GM18873 (cell line): ENCODE measurements at regions not wholly inside any gene's neighbourhood (a gene's known extent, or its start where the extent isn't known, plus 50 kb on each side); places are given as distances from the start of the nearest gene placed in this dataset.
"Not testable (repeated sequence)": the region's sequence is repeated elsewhere in the genome, so short reads cannot be mapped to it uniquely, and the experiment has no call there.

Experiments used
- ATAC-seq: cut with Tn5 transposase; IDR thresholded peaks from one replicate; pipeline ENCODE4 v1.9.1; 2021; ENCODE audit warnings: mild to moderate bottlenecking, moderate library complexity, moderate number of reproducible peaks; ENCODE audit not compliant: unreplicated experiment, low FRiP score

DNA sequence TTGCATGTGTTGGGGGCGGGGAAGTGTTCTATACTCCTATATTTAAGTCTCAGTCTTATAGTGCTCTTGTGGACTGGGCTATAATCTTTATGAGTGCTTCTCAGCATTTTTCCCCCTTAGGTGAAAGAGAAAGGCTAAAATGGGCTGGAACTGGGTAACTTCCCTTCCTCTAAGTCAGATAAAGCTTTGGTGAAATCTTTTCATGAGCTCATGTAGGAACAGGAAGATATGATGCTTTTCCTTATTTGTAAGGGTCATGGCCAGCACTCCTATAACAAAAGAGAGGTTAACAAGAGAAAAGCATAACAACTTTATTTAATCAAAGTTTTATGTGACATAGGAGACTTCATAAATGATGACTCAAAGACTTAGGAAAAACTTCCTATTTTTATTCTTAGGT is 841.5 kb downstream of the SLC16A7 start:
- no peak for ATAC-seq

DNA sequence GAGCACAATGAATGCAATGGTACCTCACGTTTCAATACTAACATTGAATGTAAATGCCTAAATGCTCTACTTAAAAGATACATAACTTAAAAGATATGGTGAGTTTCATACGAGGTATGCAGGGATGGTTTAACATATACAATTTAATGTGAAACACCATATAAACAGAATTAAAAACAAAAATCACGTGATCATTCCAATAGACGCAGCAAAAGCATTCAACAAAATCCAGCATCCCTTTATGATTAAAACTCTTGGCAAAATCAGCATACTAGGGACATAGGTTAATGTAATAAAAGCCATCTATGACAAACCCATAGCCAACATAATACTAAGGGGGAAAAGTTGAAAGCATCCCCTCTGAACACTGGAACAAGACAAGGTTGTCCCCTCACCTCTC is 845.7 kb downstream of the SLC16A7 start:
- ATAC-seq = no peak

DNA sequence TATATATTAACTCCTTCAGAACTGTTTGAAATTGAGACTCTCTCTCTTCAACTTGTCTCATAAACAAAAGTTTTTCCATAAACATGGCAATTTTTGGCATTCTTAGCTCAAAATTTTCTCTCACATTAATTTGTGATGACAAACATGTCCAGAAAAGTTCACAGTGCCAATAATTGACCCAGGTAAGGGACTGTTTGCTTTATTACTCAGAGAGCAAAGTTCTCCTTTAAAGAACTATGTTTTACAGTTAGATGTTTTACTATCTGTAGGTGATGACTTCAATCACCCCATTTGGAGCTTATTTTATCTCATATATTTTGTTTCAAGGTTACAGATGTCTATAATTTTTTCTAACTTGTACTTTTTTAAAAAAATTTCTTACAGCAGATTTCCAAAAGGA is 855.6 kb downstream of the SLC16A7 start:
- no peak for ATAC-seq

DNA sequence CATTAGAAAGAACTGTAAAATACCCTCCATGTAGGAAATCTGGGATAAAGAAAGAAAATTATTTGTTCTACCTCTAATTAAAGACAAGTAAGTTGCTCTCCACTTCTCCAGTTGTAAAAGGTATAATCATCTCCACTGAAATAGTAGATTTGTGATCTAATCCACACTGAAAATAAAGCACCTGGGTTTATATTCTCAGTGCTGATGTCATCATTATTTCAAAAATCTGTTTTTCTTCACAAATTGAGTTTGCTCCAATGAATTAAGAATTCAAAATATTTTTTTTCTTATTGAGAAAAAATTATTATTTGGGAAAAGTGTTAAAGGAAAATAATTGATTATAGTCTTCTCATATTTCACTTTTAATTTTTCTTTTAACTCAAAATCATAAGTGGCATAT is 869.2 kb downstream of the SLC16A7 start:
- no peak for ATAC-seq

DNA sequence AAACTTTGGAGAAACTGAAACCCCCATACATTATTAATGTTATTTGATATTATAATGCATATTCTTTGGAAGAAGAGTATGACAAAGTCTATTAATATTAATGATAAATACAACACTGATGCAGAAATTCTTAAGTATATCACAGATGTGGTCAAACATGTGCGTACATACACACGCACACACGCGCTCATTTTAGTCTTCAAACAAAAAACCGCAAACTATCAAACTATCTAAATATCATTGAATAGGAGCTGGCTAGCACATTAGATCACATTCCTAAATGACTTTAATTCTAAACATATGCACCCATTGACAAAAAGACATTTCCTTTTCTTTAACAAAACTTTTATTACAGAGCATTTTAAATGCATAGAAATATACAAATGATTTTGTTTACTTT is 872.7 kb downstream of the SLC16A7 start:
- no peak for ATAC-seq

DNA sequence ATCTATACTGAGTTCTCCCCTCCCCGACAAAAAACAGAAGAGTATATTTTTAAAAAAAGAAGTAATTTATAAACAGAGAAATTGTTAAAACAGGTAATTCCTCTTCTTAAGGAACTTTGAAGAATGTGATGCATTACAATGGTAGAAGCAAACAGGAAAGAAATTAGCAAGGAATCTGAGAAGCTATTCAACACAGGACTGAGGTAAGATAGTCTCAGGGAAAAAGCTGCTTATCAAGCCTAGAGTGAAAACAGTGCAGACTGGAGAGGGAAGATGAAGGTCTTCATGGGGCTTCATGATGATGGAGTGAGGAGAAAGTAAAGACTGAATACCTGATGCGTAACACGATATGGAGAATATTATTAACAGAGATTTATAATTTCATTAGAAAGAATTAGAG is 880.0 kb downstream of the SLC16A7 start:
- no peak for ATAC-seq

DNA sequence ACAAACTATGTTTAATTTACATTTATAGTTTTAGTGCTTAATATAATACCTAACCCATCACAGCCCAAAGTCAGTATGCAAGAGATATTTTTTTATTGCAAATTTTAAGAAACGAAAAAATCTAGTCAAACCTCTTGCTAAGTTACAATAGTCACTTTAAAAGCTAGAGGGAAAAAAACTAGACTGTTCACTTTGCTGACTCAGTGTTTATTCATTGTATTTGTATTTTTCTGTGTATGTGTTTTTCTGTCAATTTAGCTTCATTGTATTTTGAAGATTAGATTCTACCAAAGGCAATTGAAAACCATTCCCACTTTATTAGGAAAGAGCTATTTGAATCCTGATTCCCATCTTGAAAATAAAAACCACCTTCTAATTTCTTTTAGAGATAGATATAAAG is 891.5 kb downstream of the SLC16A7 start:
- ATAC-seq = no peak

DNA sequence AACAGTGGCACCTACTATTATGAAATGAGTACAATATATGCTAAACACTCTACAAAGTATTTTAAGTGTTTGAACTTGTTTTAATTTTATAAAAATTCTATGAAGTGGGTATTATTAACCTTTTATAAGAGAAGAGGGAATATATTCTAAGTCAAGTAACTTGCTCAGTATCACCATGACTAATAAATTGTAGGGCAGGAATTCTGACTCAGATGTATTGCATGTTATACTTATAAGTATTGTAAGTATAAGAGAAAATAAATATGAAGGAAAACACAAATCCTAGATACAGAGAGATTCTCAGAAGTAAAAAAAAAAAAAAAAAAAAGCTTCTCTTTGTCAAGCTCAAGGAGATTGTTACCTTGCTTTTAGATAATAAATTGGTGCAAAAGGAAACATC is 893.2 kb downstream of the SLC16A7 start:
- ATAC-seq = no peak

DNA sequence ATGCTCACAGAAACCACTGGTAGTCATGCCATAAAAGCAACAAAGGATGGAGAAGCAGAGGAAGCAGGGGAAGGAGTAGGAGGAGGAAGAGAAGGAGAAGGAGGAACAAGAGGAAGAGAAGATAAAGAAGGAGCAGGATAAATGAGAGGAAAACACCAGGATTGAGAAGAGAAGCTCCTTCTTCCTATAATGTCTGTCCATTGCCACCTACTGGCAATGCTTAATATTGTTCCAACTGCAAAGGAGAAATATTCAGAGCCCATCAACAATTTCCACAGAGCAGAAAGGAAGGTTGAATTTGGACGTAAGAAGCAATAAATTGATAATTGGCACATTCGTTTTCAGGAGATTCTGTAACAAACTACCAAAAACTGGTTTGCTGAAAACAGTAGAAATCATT is 898.4 kb downstream of the SLC16A7 start:
- no peak for ATAC-seq

DNA sequence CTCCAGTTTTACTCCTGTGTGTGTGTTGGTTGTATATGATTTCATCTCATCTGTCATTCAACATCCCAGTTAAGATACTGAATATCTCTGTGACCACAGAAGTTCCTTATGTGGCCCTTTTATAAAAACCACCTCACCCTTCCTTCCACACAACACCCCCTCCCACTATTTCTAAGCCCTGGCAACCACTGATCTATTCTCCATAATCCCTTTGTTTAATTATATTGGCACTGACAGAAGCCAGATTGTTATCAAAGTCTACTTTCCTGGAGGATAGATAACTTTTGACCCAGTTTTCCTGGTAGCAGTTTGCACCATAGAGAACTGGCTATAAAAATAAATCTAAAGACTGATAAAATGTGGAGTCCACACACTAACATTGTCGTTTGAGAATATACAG is 902.8 kb downstream of the SLC16A7 start:
- ATAC-seq = no peak

DNA sequence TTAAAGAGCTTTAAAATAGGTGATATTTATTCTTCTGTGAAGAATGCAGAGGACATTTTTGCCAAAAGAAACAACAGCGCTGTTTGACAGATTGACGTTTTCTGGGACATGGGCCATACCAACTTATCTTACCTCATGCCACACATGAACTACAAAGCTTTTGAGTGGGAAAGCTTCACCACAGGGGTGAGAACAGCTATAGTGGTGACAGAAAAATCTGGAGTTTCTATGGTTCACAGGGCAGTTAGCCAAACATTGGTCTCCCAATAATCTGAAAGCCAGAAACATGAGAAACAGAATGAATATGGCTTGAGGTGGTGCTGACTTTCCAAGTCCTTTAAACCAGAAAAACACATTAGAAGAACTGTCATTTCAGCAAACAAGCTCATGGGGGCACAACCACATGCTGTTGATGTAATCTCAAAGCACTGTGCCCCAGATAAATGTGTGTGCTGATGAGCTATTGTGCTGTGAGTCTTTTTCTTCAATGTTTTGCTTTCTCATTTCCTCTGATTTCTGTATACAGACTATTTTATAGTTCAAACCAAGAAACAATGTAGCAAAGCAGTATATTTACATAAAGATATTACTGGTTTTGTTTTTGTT is 905.4 kb downstream of the SLC16A7 start:
- no peak for ATAC-seq

DNA sequence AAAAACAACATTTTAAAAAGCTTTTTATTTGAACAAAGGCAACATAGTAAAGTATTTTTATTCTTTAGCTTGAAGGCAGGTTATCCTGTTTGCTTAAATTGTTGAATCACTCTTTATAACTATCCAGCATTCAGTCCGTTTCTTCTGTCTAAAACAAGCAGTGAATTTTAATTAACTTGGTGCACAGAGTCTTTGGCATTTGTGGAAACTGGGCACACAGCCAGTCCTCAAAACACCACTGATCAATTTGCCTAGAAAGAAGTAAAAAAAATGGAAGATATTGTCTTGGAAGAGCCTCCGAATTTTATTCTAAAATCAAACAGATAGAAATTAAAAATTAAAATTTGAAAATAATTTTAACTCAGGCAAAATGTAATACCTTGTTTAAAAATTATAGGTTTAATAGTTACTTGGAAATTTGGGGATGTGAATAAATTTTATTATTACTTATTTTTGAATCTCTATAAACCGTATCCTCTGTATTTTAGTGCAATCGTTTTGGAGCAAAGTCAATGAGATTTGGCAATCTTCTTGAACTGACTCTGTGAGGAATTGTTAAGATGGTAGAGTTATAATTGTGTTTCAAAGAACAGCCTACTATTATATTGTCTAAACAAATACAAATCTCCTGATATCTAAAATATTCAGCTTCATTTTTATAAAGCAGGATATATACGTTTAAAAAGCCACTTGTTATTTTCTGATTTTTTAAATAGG is 927.0 kb downstream of the SLC16A7 start:
- ATAC-seq = no peak

DNA sequence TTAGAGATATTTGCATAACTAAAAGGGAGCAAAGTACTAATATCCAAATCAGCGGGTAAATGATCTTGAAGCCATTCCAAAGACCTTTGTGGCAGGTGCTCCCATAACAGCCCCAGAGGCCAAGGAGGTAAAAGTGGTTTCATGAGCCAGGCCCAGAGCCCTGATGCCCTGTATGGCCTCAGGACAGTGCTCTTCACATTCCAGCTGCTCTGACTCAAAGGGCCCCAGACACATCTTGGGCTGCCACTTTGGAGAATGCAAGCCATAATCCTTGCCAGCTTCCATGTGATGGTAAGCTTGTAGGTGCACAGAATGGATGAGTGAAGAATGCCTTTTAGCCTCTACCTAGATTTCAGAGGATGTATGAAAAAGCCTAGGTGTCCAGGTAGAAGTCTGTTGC is 933.4 kb downstream of the SLC16A7 start:
- ATAC-seq = no peak

DNA sequence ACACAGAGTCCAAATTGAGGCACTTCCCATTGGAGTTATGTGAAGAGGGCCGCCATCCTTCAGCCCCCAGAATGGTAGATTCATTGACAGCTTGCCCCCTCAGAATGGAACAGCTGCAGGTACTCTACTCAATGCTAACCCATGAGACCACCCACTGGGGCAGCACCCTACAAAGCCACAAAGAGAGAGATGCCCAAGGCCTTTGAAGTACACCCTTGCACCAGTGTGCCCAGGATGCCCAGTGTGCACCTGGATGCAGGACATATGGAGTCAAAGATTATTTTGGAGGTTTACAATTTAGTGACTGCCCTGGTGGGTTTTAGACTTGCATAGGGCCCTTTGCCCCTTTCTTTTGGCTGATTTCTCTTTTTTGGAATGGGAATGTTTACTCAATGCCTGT is 933.9 kb downstream of the SLC16A7 start:
- no peak for ATAC-seq

DNA sequence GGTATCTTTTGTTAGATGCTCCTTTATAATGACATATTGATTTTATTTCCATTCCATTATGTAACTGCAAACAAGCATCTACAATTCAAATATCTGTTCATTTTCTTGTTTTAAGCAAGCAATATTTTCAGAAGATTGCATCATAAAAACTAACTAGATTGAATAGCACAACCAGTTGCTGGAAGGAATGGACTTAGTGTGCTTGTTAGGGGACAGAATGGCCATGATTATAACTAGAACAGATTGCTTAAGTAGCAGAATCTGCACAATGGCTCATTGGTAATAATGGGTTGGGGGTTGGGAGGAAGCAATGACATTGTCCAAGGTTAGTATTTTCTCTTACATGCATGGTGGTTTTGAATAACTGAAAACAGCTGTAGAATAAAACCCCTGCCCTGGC is 939.5 kb downstream of the SLC16A7 start:
- ATAC-seq = no peak

DNA sequence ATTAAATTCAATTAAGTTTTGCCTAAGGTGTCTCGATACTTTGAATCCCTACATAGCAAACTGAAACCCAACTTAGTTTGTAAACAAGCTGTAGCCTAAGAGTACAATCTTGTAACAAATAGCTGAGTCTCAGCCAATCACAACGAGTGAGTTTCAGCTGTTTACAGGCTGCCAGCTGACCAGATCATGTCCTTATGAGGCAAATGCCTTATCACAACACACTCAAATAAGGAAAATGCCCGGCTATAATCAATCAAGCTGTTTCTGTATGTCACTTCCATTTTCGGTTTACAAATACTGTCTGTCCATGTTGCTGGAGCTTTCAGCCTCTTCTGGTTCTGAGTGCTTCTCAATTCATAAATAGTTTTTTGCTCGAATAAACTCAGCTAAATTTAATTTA is 943.8 kb downstream of the SLC16A7 start:
- ATAC-seq = no peak

DNA sequence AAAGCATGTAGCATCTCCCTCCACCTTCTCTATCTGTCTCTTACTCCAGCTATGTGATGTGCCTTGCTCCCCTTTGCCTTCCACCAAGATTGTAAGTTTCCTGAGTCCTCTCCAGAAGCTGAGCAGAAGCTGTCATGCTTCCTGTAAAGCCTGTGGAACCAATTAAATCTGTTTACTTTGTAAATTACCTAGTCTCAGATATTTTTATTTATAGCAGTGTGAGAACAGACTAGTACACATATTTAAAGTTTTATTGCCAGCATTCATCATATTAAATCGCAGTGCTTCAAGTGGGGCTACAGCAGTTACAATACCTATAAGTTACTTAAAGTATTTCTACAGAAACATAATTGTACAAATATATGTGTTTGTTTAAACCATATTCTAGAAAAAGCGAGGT is 973.1 kb downstream of the SLC16A7 start:
- ATAC-seq = no peak

DNA sequence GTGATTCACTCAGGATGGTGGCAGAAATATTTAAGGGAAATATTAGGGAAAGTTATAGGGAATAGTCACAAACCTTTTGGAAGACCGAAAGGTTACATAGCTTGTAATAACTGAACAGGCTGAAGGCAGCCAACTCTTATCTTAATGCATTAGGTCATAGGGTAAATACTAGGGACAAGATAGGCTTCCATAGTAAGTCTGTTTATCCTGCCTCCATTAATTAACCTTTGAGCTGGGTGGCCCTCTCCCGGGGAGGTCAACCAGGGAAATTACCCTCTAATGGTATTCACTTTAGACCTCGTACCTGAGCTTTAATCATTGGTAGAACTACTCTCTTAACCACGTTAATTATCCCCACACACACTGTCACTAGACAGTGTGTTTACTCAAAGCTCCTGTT is 981.8 kb downstream of the SLC16A7 start:
- no peak for ATAC-seq

DNA sequence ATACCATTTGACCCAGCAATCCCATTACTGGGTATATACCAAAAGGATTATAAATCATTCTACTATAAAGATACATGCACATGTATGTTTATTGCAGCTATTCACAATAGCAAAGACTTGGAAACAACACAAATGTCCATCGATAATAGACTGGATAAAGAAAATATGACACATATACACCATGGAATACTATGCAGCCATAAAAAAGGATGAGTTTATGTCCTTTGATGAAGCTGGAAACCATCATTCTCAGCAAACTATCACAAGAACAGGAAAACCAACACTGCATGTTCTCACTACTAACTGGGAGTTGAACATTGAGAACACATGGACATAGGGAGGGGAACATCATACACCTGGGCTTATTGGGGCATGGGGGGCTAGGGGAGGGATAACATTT is 991.8 kb downstream of the SLC16A7 start:
- ATAC-seq = not testable (repeated sequence)

DNA sequence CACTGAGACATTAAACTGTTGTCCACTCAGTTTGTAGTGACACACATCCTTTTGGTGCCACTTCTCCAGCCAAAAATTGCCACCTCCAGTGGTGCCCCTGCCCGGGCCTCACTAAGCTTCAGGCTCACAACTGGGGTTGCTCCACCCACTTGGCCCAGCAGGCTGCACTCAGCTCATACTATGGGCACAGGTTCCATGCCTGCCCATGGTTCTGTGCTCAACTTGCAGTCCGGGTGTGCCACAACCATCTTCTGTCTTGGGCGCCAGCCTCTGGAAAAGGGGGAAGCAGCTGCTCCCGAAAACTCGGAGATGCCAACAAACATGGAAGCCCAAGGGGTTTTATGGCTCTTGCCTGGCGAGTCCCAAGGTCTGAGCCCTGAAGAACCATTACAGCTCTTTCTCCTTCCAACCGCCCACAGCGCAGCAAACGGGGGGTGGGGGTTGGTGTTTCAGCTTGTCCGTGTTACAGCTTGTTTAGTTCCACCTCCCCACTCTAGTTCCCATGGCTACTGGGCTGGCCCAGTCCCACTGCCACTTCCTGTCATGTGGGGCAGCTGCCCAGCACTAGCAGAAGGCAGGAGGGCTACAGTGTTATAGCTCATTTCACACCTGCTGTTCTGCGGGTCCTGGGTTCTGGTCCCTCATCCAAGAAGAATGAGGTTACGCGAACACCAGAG is 998.3 kb downstream of the SLC16A7 start:
- no peak for ATAC-seq

DNA sequence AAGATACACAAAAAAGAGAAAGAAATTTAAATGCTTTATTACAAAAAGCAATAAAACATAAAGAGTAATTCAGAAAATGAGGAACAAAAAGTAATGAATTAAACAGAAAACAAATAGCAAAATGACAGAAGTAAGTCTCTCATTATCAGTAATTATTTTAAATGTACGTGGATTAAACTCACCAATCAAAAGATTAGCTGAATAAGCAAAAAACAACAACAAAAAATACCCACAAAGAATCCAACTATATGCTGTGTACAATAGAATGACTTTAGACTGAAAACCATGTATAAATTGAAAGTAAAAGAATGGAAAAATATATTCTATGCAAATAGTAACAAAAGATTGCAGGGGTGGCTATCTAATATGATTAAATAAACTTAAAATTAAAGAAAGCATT is 1006.8 kb downstream of the SLC16A7 start:
- no peak for ATAC-seq

DNA sequence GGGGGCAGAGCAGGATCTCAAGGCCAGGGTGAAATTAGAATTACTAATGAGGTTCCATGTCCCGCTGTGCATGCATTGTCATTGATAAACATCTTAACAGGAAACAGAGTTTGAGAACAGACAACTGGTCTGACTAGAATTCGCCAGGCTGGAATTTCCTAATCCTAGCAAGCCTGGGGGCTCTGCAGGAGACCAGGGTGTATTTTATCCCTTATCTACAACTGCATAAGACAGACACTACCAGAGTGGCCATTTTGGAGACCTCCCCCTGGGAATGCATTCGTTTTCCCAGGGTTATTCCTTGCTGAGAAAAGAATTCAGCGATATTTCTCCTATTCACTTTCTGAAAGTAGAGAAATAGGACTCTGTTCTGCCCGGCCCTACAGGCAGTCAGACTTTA is 1007.6 kb downstream of the SLC16A7 start:
- ATAC-seq = not testable (repeated sequence)
